Prostate gland (tissue), 2 donors: ENCODE measurements at regions not wholly inside any gene's neighbourhood (a gene's known extent, or its start where the extent isn't known, plus 50 kb on each side); places are given as distances from the start of the nearest gene placed in this dataset.

ENCODE experiments used
- CTCF ChIP-seq, 4 experiments: fragments of 200-600 bp in 2 of 4; fragments of 450-650 bp in 2 of 4; sonication (generic) in 2 of 4; IDR thresholded peaks; 1 replicate in 3 of 4; 2 replicates in 1 of 4; pipeline ENCODE4 v1.5.1; 2016 to 2019; ENCODE audit warnings: antibody characterized with exemption in 4 of 4, mild to moderate bottlenecking in 2 of 4, moderate library complexity in 2 of 4
- POLR2A ChIP-seq: fragments of 450-650 bp; IDR thresholded peaks from one replicate; pipeline ENCODE4 v1.6.1; 2016; ENCODE audit warnings: antibody characterized with exemption, mild to moderate bottlenecking
- POLR2AphosphoS5 ChIP-seq: sonication (generic); formaldehyde crosslinking; IDR thresholded peaks from one replicate; pipeline ENCODE4 v1.6.1; 2017; ENCODE audit warnings: antibody characterized with exemption

- TF ChIP-seq CTCF (IDR thresholded peaks at IDR 0.05) (no peak), POLR2A (no peak), POLR2AphosphoS5 (no peak)
Measured at GRCh38 chr2:236908439-236909192, 177.1 kb upstream of the COPS8 start.
